ENCODE measurements at regions not wholly inside any gene's neighbourhood (a gene's known extent, or its start where the extent isn't known, plus 50 kb on each side); places are given as distances from the start of the nearest gene placed in this dataset.

GRCh38 chr15:95937128-95937528, 393.4 kb upstream of the NR2F2 start:
- TF ChIP-seq TAF1 (IDR thresholded peaks at IDR 0.05; ENCODE audit: low read depth, low read length) (no peak), GTF2F1 (IDR thresholded peaks at IDR 0.05; ENCODE audit: borderline replicate concordance, low read depth, low read length) (no peak)

All from H1 (cell line).